H1 (cell line): ENCODE measurements at regions not wholly inside any gene's neighbourhood (a gene's known extent, or its start where the extent isn't known, plus 50 kb on each side); places are given as distances from the start of the nearest gene placed in this dataset.

ENCODE experiments used
- E2F6 ChIP-seq: IDR thresholded peaks from 2 replicates; pipeline ENCODE4 v1.6.1; 2012; ENCODE audit warnings: inconsistent platforms
- HDAC2 ChIP-seq, 2 experiments: fragments of 300-600 bp in 1 of 2; sonication (generic) in 1 of 2; IDR thresholded peaks; 2 replicates each; pipeline ENCODE4 v1.6.1; 2011 to 2012; ENCODE audit warnings: low read depth in 2 of 2, low read length in 2 of 2, mild to moderate bottlenecking in 2 of 2, moderate library complexity in 2 of 2, borderline replicate concordance in 1 of 2, inconsistent platforms in 1 of 2
- KDM4A ChIP-seq: IDR thresholded peaks from one replicate; pipeline ENCODE4 v1.7.1; 2012; ENCODE audit warnings: low read depth, mild to moderate bottlenecking, moderate library complexity, low read length, inconsistent platforms; ENCODE audit not compliant: severe bottlenecking
- MAFK ChIP-seq: IDR thresholded peaks from 2 replicates; pipeline ENCODE4 v1.6.1; 2012; ENCODE audit warnings: low read depth, mild to moderate bottlenecking, improper control_type of control experiment, low read length
- RBBP5 ChIP-seq: IDR thresholded peaks from 2 replicates; pipeline ENCODE4 v1.7.1; 2012; ENCODE audit warnings: low read depth, mild to moderate bottlenecking, inconsistent platforms, low read length, moderate library complexity, borderline replicate concordance
- SAP30 ChIP-seq: fragments of 300-600 bp; sonication (generic); IDR thresholded peaks from 2 replicates; pipeline ENCODE4 v1.7.1; 2012; ENCODE audit warnings: low read length, moderate library complexity, mild to moderate bottlenecking, inconsistent platforms; ENCODE audit not compliant: insufficient read depth, insufficient replicate concordance

DNA sequence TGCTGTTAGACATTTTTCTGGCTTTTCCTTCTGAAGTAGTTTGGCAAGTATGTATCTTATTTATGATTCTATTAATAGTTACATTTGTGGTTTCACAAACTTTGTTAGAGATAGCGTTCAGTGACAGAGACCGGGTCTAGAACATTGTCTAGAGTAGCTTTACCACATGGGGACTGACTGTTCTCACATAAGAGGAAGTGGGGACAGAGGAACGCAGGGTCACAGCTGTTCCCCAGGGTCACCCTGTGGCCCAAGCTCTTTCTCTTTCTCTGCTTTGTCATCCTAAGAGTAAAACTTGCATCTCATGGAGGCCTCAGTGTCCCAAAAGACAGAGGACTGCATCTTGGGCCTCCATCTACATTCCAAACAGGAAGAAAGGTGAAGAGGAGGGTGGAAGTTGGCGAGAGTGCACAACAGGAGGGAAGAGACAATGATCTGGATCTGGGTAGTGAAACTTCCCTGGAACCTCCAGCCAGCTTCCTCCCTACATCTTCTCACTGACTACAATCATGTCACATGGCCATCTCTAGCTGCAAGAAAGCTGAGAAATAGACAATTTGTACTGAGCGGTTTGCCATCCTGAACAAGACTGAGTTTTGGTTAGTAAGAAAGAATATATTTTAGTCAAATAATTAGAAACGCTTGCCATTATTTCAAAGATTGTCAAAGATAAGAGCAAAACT is 645.8 kb upstream of the ARID1B start (continued):
- TF ChIP-seq SAP30: no peak
- no peak for TF ChIP-seq E2F6
- no peak for TF ChIP-seq MAFK
- TF ChIP-seq RBBP5: no peak
- TF ChIP-seq HDAC2 (IDR thresholded peaks at IDR 0.05; ENCODE audit: borderline replicate concordance in 1 of 2, low read depth in 2 of 2, low read length in 2 of 2): no peak
- TF ChIP-seq KDM4A: no peak
